CMK (cell line): ENCODE measurements at regions not wholly inside any gene's neighbourhood (a gene's known extent, or its start where the extent isn't known, plus 50 kb on each side); places are given as distances from the start of the nearest gene placed in this dataset.

Experiments used
- DNase-seq: peaks from one replicate; pipeline ENCODE4 v3.0.0-alpha.2; 2010; ENCODE audit warnings: low read depth

DNA sequence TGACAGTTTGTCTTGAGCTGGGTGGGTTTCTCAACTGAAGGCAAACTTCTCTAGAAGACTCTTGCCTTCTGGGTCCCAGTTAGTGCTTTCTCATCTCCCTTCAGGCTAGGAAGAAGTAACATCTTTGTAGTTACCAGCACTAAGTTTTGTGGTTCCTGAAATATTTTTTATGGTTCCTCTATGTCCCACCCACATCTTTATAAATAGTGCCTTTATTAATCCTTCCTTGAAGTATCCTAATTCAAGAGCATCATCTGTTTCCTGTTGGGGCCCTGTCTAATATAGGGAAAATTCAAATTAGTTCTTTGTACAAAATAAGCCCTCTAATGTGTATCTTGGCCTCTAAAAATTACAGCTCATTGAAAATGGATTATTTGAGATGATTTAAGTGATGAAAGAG is 147.4 kb upstream of the MAOA start:
- DNase-seq: no peak

DNA sequence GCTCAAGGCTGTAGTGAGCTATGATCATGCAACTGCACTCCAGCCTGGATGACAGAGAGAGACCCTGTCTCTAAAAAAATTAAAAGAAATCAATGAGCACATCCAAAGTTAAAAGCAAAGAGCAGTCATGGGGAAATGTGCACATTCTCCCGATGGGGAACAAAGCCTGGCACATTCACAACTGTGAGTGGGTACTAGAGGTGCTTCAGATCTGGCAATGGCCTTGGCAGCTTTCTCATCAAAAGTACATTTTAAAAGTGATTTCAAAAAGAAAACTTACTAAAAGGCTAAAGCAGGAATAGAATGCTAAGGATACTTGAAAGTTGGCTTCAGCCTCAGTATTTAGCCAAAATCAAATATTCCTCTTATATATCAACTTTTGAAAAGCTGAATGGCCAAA is 145.9 kb upstream of the MAOA start:
- no peak for DNase-seq

DNA sequence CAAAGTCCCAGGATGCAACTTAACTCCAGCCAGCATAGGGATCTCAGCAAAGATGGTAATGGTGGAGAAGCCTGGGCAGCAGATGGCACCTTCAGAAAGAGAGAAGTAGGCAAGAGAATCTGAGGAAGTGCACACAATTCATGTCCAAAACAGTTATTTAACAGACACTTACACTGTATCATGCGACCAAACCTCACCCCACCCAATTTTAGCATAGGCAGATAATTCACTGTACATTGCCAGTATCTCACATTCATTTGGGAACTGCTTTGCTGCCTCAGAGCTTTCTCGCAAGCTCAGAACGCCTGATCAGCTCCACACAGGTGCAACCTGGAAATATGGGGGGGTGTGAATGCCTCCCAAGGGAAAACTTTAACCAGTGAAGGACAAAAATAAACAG is 143.0 kb upstream of the MAOA start:
- DNase-seq: no peak

DNA sequence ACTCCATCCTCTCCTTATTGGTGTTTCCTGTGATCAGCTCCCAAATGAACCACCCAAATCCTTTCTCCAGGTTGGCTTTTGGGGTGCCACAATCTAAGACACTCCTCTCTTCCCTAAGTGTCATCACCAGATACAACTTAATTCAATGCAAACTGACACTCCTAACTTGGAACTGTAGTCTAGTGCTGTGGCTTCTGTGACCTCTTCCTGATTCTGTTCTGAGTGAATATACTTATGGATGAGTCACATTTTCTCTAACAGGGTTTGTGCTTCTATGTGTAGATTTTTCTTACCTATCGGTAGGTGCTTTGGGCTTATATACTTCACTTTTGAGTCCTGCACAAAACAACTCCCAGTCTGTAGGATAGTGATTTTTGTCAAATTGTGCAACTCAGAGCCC is 141.3 kb upstream of the MAOA start:
- DNase-seq: no peak

DNA sequence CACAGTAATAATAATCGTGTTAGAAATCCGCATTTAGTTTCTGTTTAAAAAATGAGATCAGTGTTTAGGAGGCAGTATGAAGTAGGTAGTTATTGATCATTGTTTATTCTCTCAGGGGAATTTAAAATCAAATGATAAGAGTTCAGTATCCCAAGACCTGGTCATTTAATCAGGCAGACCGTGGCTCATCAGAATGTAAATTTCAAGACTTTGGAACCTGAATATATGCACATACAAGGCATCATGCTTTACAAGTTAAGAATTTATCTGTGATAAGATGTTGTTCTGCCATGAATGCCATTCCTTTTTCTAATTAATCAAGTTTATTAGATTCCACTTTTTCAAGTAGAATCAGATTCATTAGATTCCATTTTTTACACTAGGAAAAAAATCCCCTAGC is 133.5 kb upstream of the MAOA start:
- no peak for DNase-seq

DNA sequence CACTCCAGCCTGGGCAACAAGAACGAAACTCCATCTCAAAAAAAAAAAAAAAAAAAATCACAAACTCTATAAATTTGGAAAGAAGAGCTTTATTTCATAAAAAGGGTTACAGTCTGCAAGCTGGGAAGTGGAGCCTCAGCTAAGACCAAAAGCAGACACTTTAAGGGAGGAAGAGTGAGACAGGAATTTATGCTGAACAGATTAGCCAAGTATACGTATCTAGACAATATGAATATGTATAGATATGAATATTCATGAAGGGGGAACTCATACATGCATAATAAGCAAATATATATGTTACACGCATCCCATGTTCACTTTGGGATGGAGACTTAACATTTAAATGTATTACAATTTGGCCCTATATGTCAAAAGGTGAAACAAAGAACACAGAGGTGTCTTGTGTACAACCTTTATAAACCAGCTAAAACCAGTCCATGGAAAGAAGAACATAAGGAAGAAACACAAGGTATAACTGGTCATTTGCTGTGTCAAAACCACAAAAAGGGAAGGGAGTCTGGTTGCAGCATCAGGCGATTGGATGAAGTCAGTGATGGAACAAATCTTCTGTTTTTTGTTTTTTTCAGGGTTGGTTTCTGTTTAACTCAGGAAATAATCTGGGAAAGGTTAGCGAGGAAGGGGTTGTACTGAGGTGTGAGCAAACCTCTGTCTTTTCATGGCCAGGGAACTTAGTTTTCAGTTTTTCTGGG is 130.0 kb upstream of the MAOA start:
- DNase-seq: no peak

DNA sequence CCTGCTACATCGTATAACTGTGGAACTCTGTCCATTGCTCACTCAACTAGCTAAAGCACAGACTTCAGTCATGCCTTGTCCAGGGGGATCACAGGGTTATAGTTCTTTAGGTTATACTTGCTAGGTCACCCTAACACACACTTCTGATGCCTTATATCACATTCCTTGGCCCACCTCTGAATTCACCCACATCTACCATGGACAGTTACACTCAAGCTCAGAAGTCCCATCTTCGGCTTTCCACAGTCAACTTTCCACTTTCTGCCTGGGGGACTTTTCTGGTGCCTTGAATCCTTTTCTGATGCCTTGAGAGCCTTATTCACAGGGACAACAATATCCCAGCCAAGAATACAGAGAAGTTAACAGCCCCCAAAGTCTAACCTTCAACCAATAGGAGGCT is 129.2 kb upstream of the MAOA start:
- no peak for DNase-seq

DNA sequence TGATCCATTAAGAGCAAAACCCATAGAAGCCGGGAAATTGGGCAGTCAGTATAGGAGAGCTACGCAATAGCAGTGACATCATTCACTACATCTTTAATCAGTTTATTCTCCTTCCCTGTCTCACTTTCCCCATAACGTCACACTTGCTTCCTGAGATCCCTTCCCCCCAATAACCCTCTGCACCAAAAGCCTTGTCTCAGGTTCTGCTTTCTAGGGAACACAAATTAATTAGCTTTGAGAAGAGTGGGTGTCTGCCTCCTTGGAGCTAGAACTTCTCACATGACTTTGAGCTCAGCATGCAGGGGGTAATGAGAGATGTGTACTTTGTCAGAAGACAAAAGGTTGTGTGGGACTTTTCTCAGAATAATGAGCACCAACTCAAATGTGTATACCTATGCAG is 128.3 kb upstream of the MAOA start:
- DNase-seq: no peak

DNA sequence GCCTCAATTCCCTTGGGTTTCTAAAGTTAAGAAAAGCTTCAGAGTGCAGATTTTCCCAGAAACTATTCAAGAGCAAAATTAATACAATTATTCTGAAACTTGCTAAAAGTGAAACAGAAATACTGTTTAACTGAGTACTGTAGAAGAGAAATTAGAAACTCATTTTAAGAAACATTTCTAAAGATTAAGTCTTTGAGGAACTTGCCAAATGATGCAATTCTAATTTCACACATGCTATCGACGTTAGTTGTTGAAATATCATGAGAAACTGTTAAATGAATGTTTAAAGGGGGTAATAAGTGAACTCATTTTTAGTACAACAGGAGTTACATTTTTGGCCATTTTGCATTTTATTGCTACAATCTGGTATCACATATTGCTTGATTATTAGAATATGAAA is 125.3 kb upstream of the MAOA start:
- DNase-seq: no peak

DNA sequence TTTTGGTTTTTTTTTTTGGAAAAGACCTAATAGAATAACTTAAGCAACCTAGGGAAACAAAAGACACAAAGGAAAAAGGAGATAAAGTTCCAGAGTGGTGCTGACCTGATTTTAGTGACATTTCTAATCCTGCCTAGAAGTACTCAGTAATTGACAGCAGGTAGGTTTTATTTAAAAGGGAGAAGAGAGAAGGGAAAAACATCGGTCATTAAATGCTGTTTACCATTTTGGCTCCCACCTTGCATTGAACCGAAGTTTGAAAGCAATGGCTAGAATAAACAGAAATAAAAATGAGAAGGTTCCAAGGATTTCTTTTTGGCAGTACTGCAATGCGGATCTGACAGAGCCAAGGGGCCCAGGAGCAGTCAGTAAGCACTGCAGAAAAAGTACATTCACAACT is 115.8 kb upstream of the MAOA start:
- DNase-seq: no peak

DNA sequence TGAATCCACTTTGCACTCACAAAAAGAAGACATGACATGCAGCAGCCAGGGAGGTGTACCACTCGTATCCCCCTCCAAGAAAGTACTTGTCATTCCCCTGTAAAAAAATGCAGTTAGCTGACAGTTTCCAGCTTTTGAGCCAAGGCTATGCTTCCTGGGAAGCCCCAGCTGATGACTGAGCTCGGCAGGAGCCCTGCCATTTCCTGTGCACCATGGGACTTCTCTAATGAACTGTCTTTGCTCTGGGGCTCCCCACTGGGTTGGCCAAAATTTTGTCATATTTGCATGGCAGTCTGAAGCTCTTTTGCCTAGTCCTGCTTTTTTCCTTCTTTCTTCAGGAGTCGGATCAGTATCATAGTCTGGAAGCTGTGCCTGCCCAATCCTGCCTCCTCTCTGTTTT is 104.5 kb upstream of the MAOA start:
- no peak for DNase-seq

DNA sequence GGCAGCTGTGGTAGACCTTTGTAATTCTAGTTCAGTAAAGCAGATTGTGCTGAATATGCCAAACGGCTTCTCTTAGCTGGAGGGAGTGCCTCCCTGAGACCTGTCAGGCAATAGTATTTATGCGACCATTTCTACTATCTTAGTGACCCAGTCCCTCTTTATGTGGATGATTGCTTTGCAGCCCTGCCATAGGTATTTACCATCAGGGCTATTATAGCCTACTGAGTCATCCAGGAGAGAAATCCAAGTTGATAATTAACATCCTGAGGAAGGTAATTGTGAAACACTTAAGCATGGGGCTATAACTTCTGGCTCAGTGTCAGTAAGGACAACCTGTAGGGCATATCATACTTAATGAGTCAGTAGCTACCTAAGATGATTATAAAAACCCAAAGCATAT is 103.9 kb upstream of the MAOA start:
- DNase-seq: no peak

DNA sequence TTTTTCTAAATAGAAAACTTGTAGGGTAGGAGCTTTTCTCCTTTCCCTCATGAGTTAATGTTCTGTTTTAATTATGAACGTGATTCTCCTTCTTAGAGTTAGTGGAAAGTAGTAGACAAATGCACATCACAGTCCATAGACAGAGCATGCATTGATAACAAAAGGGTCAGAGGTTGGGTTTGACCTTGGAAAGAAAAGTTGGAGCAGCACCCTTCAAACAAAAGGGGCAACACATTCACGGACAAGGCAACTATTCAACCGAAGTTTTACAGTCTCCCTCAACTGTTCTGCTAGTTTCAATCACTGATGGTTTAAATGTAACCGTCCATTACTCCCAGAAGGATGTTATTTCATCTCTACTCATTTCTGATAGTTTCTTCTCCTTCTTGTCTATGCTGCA is 103.4 kb upstream of the MAOA start:
- DNase-seq: no peak

DNA sequence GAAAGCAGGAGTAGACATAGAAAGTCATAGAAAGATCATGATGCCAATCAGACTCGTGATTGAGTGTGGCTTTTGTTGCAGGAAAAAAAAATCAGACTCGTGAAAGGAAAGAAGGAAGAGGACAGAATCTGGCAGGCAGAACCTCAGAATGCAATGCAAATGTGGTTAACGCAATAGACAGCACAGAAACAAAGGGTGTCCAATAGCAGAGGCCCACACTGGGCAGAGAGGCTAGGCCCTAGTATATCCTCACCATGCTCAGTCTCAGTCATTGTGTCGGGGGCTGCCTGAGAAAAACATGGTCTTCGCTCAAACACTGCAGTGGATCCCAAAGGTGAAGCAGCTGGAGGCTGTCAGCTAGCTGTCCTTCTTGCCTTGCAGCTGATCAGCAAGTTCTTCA is 102.8 kb upstream of the MAOA start:
- DNase-seq: no peak

DNA sequence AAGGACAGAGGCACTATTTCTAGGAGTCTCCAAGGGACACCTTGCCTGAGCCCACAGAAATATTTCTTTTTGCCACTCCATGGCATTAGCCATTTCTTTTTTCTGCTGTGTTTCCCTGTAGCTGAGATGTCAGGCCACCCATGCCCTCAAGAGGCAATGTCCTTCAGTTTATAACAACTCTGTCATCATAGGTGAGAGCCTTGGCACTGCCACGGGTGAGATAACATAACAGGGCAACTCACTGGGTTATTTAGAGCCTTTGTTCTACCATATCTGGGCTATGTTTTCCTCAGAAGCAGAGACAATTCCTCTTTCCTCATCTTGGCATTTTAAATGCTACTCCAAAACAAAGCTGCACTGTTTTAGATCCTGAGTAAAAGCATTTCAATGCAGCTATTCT is 99.9 kb upstream of the MAOA start:
- DNase-seq: no peak

DNA sequence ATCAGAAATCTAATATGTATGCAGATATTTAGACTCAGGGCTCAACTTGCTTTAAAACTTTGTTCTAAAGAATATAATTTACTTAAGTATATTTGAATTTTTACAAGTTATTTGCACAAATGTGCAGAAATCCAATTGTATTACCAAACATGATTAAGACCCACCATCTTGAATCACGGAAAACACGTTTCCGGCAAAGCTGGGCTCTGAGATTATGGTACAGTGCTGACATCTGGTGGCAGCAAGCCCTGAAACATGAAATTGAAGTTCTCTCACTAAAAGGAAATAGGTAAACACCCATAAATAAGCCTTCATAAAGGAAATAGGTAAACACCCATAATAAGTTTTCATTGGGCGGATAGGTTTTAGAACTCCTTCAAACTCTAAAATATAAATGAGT is 98.3 kb upstream of the MAOA start:
- DNase-seq: peak; percentile 29

DNA sequence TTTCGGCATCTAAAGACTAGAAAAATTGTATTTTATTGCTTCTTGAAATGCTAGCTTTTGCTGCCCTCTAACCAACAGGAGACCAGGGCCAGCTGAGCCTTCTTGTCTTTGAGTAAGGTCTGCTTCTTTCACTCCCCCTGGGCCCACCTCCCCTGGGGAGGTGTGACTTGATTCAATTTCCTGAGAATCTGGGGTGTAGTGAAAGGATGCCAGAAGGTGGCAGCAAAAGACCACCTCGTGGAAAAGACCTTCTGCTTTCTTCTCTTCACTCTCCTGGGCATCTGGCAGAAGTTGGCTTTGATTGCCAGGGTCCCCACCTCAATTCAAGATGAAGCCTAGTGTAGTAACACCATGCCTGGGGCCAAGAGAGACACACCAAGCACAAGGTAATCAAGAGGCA is 96.5 kb upstream of the MAOA start:
- peak; percentile 12 for DNase-seq

DNA sequence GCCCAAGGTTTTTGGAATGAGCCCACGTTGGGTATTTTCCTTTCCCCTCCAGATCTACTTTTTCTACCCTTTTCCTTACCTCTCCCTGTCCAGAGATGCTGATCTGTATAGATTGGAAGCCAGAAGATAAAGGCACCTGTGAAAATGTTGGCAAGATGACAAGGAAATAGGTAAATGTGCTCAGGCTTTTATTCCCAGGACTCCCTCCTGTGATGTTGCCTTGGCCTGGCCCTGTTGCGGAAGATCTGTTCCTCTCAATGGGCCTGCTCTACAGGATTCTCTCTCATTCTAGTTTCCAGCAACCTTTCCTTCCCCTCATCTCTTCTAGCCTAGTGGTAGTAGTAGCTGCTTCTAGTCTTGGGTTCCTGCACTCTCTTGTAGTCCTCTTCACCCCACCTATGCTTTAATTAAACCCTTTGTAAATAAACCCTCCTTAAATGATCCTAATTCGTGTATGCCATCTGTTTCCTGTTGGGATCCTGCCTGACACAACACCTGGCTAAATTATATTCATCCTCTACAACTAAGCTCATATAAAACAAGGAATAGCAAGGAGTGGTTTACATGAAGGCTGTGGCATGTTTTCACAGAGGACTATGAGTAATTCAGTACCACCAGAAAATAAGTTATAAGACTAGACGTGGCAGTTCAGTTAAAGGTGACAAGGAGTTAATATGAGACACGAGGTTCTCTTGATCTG is 95.7 kb upstream of the MAOA start:
- DNase-seq: no peak

DNA sequence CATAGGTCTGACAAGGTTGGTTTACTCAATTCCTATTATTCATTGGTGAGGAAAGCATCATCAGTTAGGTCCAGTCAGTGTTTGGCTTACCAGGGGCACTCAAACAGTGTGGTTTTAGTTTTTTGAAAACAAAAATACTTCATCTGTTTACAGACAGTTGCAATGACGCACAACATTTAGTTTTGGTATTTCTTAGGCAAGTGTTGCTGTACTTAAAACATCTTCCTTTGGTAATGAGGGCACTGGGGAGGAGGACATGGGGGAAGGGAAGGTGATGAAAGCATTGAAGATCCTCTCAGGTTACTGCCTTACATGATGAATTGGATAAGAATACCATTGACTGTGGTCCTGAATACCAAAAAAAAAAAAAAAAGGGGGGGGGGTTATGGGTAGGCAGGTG is 93.7 kb upstream of the MAOA start:
- no peak for DNase-seq

DNA sequence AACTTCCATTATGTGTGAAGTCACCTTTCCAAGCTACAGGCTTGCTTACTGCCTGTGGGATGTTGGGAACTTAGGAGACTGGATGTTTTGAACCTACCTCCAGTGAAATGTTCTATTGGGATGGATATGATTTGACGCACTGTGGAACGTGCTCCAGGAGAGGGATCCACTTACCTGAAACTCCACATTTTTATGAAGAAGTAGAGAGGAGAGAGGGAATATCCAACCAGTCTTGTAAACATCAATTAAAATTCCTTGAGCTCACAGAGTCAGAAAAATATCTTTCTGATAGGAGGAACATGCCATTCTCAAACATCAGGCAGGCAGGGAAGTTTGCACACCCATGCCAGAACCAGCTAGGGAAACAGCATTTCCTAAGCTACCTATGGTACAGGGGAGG is 91.1 kb upstream of the MAOA start:
- DNase-seq: no peak

DNA sequence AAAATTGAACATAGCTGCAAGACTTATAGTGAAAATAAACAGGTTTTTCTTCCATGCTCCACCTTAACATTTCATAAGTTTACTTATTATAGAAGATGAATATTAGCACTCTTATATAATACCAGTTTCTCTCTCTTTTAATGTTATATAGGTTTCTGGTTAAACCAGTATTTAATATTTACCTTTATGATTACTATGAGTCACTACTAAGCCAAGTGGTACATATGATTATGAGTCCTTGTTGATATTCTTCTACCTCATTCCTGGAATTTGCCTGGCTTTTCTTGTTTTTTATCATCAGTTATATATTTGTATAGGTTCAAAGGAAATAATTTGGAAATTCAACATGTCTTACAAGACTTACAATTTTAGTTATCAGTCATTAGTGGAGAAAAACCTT is 89.9 kb upstream of the MAOA start:
- no peak for DNase-seq

DNA sequence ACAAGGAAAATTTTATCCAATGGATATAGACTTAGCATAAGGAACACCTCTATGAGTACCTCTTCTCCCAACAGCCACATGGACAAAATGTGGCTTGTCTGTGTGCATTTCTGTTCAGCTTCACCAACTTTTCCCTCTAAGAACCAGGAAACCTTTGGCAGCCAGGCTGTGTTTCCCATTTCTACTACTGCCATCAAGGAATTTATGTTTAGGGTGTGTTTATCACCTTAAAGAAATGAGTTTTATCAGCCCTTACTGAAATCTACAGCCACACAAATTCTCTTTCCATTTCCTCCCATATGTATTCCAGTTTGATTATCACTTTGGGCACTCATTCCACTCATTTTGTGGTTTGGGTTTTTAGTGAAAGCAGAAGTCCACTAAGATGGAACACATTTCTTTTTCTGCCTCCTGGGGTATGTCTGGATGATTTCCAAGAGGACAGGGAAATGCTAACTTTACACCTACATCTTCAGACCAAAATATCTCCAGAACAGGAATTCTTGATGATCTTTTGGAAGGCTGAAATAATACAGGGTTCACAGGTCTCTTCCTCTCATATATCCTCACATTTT is 82.6 kb upstream of the MAOA start:
- DNase-seq: no peak

DNA sequence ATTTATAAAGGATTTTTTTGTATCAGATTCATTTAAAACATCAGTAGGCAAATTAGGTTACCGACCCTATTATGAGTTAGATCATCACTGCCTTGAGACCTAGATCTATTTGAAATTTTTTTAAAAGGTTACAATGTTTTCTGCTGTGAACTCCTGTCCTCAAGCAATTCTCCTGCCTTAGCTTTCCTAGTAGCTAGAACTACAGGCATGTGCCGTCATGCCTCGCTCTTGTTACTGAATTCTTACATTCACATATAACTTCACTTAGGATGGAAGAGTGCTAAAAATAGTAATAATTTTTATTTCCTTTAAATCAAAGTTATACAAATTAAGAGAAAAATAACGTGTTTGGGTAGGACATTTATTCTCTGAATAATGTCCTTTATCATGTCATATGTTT is 75.5 kb upstream of the MAOA start:
- DNase-seq: no peak

DNA sequence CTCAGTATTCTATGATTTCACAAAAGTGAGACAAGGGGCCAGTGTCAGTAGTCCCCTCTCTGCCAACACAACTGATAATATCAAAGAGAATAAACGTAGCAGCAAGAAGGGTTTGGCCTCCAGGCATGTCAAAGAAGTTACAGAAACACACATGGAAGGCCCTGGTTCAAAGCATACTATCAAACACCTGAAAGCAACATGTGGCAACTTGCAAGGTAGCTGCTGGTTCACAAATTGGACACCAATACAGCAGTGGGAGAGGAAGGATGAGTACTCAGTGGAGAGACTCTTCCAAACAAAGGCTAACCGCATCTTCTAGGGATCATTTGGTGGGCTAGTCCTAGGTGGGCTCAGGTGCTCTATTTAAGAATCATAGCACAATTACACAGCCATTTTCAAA is 74.9 kb upstream of the MAOA start:
- DNase-seq: no peak
